Loucy (cell line): ENCODE measurements at regions not wholly inside any gene's neighbourhood (a gene's known extent, or its start where the extent isn't known, plus 50 kb on each side); places are given as distances from the start of the nearest gene placed in this dataset.

Source experiments
- H2AFZ ChIP-seq: fragments of 200-600 bp; sonication (generic); 2 replicates; pipeline ENCODE4 v1.6.0; 2016; ENCODE audit warnings: antibody characterized with exemption, mild to moderate bottlenecking, low read length, moderate library complexity
- H3F3A ChIP-seq: fragments of 200-600 bp; 2 replicates; pipeline ENCODE4 v1.6.0; 2016; ENCODE audit warnings: antibody characterized with exemption, low read depth, mild to moderate bottlenecking
- H3K27me3 ChIP-seq: fragments of 200-600 bp; sonication (generic); 2 replicates; pipeline ENCODE4 v1.6.1; 2014; ENCODE audit warnings: low read length, mild to moderate bottlenecking; ENCODE audit not compliant: insufficient read depth, poor library complexity, severe bottlenecking
- H3K36me3 ChIP-seq: fragments of 200-600 bp; sonication (generic); 2 replicates; pipeline ENCODE4 v1.6.1; 2016; ENCODE audit warnings: low read length; ENCODE audit not compliant: insufficient read depth
- H3K4me1 ChIP-seq: fragments of 200-600 bp; sonication (generic); 2 replicates; pipeline ENCODE4 v1.5.1; 2014; ENCODE audit warnings: low read length, mild to moderate bottlenecking; ENCODE audit not compliant: insufficient read depth, poor library complexity, severe bottlenecking
- H3K4me2 ChIP-seq: fragments of 200-600 bp; sonication (generic); 2 replicates; pipeline ENCODE4 v1.6.0; 2014; ENCODE audit warnings: antibody characterized with exemption, low read length, low read depth, mild to moderate bottlenecking; ENCODE audit not compliant: poor library complexity, severe bottlenecking
- H3K4me3 ChIP-seq: fragments of 200-600 bp; sonication (generic); 2 replicates; pipeline ENCODE4 v1.5.1; 2014; ENCODE audit warnings: low read length, mild to moderate bottlenecking, mixed read lengths; ENCODE audit not compliant: poor library complexity, severe bottlenecking
- H3K79me2 ChIP-seq: fragments of 200-600 bp; sonication (generic); 2 replicates; pipeline ENCODE4 v1.6.1; 2014; ENCODE audit warnings: low read length; ENCODE audit not compliant: insufficient read depth
- H3K9ac ChIP-seq: fragments of 200-600 bp; sonication (generic); 2 replicates; pipeline ENCODE4 v1.6.0; 2014; ENCODE audit warnings: mild to moderate bottlenecking, low read depth, low read length, moderate library complexity; ENCODE audit not compliant: poor library complexity, severe bottlenecking
- H3K9me2 ChIP-seq: fragments of 200-600 bp; sonication (generic); replicated peaks from 2 replicates; pipeline ENCODE4 v1.6.1; 2016; ENCODE audit warnings: low read depth, low read length, mixed read lengths
- H3K9me3 ChIP-seq: fragments of 200-600 bp; sonication (generic); 2 replicates; pipeline ENCODE4 v1.6.1; 2014; ENCODE audit warnings: mild to moderate bottlenecking, antibody characterized with exemption, low read length, low read depth; ENCODE audit not compliant: insufficient read depth
- H4K20me1 ChIP-seq: fragments of 200-600 bp; sonication (generic); 2 replicates; pipeline ENCODE4 v1.6.0; 2014; ENCODE audit warnings: antibody characterized with exemption, low read length, mild to moderate bottlenecking; ENCODE audit not compliant: insufficient read depth, poor library complexity, severe bottlenecking
- EZH2phosphoT487 ChIP-seq: fragments of 200-600 bp; IDR thresholded peaks from 2 replicates; pipeline ENCODE4 v1.6.1; 2018; ENCODE audit warnings: antibody characterized with exemption, mild to moderate bottlenecking, moderate library complexity, borderline replicate concordance
- TF ChIP-seq, protein P1 (sequence below): fragments of 200-600 bp; sonication (generic); conservative IDR thresholded peaks from 2 replicates; pipeline ENCODE4 v1.5.1; 2014; ENCODE audit warnings: mild to moderate bottlenecking, antibody characterized with exemption, low read length

DNA sequence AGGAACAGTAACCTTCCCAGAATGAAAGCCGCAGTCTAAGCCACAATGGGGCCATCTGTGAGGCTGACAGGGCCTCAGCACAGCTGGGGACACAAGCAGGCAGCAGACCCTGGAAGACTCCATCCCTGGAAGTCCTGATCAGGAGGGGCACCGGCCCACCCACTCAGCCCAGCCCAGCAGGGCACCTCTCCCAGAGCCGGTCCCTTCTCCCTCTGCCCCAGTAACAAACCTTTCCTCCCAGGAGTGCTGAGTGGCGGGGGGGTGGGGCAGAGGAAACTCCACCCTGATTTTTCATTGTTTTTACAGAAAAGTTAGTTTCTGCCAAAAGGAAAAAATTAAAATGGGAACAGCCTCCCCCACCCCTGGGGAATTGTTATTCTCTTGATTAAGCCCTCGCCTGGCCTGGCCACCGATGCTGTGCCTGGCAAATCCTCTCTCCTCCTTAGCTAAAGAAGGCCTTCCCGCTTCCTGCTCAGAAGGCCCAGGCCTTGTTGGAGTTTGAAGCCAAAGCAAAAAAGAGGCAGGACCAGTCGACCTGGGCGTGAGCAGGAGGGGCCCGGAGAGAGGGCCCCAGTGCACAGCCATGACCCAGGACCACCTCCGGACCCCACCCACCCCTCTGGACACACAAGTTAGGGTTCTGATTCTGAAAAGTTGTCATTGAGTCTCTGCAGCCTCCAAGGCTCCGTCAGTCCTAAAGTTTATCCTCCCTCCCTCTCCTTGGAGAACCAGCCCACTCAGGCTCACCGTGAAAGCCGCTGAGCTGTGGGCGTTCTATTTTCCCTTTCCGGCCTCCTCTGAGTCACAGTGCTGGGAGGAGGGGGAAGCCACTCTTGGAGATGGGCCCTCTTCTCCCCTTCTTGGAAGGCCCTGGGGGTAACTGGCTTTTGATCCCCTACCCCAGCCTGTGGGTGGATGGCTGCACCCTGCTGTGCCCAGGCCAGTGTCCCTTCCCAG, 128.4 kb upstream of the TNRC6C start:
- Histone ChIP-seq H3K4me2 (no peak overlapping the region), H3K4me3 (no peak overlapping the region)
- TF ChIP-seq, protein P1, sequence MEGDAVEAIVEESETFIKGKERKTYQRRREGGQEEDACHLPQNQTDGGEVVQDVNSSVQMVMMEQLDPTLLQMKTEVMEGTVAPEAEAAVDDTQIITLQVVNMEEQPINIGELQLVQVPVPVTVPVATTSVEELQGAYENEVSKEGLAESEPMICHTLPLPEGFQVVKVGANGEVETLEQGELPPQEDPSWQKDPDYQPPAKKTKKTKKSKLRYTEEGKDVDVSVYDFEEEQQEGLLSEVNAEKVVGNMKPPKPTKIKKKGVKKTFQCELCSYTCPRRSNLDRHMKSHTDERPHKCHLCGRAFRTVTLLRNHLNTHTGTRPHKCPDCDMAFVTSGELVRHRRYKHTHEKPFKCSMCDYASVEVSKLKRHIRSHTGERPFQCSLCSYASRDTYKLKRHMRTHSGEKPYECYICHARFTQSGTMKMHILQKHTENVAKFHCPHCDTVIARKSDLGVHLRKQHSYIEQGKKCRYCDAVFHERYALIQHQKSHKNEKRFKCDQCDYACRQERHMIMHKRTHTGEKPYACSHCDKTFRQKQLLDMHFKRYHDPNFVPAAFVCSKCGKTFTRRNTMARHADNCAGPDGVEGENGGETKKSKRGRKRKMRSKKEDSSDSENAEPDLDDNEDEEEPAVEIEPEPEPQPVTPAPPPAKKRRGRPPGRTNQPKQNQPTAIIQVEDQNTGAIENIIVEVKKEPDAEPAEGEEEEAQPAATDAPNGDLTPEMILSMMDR = no peak
- TF ChIP-seq EZH2phosphoT487 = no peak

DNA sequence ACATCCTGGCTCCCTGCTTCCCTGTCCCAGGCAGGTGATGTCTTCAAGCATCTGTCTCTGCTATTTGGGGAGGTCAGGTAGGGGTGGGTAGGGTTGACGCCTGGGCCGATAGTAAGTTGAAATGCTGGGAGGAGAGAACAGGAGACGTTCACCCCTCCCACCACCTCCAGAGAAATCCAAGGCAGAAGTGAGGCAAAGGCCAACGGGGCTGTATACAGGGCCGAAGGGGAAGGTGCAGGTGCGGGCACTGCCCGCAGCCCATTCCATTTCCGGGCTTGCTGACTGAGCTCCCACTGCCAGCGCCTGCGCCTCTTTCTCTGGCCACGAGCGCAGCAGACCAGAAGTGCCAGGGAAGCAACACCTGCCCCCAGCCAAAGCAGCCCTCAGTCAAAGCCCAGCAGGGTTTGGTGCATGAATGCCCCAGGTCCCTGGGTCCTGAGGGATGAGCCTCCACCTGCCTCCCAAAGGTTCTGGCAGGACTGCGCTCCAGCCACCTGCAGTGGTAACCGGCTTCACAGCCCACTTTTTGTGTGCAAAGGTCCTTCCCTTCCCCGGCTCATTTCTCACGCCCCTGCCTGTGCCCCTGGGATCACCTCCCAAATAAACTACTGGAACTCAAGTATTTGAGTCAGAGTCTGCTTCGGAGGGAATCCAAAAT, 127.6 kb upstream of the TNRC6C start:
- Histone ChIP-seq H3F3A (0 out of 2 replicates have a peak, but pooled peaks cover 3% of the 10 kb centered on the region), H2AFZ (no peak overlapping the region), H3K36me3 (no peaks in the 10 kb centered on the region), H3K9me2 (no peaks in the 10 kb centered on the region), H4K20me1 (no peaks in the 10 kb centered on the region), H3K9me3 (no peaks in the 10 kb centered on the region), H3K79me2 (no peaks in the 10 kb centered on the region), H3K9ac (no peak overlapping the region), H3K4me1 (peaks cover 31% of the 10 kb centered on the region), H3K4me2 (no peak overlapping the region), H3K4me3 (no peak overlapping the region), H3K27me3 (no peaks in the 10 kb centered on the region)
- no peak for TF ChIP-seq EZH2phosphoT487
- TF ChIP-seq, protein P1 = no peak

More for the DNA sequence above, 128.4 kb upstream of the TNRC6C start:
- 0 out of 2 replicates have a peak, but pooled peaks cover 3% of the 10 kb centered on the region for H3F3A ChIP-seq
- no peak overlapping the region for H3K9ac ChIP-seq
- no peak overlapping the region for H2AFZ ChIP-seq
- no peaks in the 10 kb centered on the region for H3K36me3 ChIP-seq
- H3K27me3 ChIP-seq = no peaks in the 10 kb centered on the region
- H3K9me3 ChIP-seq = no peaks in the 10 kb centered on the region
- peaks cover 30% of the 10 kb centered on the region for H3K4me1 ChIP-seq
- no peaks in the 10 kb centered on the region for H3K9me2 ChIP-seq
- H3K79me2 ChIP-seq = no peaks in the 10 kb centered on the region
- no peaks in the 10 kb centered on the region for H4K20me1 ChIP-seq

DNA sequence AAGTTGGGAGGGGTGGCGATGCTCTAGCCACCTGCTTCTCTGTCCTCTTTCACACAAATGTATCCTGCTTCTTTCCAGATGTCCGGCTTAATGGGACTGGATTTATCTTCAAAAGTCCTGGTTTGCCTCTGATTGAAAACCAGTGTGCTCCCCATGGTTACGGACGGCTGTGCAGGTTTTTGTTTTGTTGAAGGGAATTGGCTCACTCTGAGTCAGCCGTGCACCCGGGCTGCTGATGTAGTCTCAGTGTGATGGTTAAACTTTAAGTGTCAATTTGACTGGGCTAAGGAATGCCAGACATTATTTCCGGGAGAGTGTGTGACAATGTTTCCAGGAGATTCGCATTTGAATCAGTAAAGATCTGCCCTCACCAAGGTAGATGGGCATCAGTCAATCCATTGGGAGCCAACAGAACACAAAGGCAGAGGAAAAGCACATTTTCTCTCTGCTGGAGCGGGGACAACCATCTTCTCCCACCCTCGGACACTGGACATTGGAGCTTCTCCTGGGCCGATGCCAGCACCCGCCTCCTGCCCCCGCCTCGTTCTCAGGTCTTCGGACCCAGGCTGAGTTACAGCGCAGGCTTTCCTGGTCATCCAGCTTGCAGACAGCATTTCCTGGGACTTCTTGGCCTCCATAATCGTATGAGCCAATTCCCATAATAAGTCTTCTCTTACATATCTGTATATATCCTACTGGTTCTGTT, 126.9 kb upstream of the TNRC6C start:
- H3K79me2 ChIP-seq = no peaks in the 10 kb centered on the region
- H3K36me3 ChIP-seq = no peaks in the 10 kb centered on the region
- H2AFZ ChIP-seq = no peak overlapping the region
- H3K9me2 ChIP-seq = no peaks in the 10 kb centered on the region
- H3K4me2 ChIP-seq = no peak overlapping the region
- no peak overlapping the region for H3K4me3 ChIP-seq
- TF ChIP-seq, protein P1 = no peak
- peaks cover 31% of the 10 kb centered on the region for H3K4me1 ChIP-seq
- no peaks in the 10 kb centered on the region for H3K9me3 ChIP-seq
- H4K20me1 ChIP-seq = no peaks in the 10 kb centered on the region
- H3F3A ChIP-seq = 0 out of 2 replicates have a peak, but pooled peaks cover 3% of the 10 kb centered on the region
- H3K27me3 ChIP-seq = no peaks in the 10 kb centered on the region
- no peak overlapping the region for H3K9ac ChIP-seq
